ENCODE measurements at regions not wholly inside any gene's neighbourhood (a gene's known extent, or its start where the extent isn't known, plus 50 kb on each side); places are given as distances from the start of the nearest gene placed in this dataset.

DNA sequence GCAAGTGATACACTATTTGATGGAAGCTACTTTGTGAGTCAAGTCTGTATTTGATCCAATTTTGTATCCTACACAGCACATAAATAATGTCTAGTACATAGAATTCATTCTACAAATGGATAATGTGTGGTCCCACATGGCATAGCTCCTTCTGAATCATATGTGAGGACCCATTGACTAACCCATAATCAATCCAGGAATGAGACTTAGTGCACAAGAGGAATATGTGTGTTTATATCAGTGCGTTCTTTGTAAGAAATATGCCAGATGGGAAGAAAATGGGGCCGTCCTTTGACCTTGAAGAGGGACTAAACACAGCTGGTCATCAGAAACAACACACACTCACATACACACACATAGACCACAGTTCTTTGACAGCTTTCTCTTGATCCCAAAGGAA lies 282.7 kb upstream of the SEMA6D start:
- Mint-ChIP-seq H3K36me3 (ENCODE audit: insufficient read depth in 1 of 3, low read depth in 3 of 3) (no peaks in the 10 kb centered on the region), H3K27me3 (ENCODE audit: low read depth) (no peaks in the 10 kb centered on the region), H3K9me3 (no peaks in the 10 kb centered on the region), H3K4me1 (no peaks in the 10 kb centered on the region), H3K4me3 (no peak overlapping the region), H3K27ac (no peak overlapping the region)
- no peak overlapping the region for H2BK12ac ChIP-seq (ENCODE audit: insufficient read length, low read depth, low read length)
- H2BK5ac ChIP-seq (ENCODE audit: insufficient read length, low read length), result no peak overlapping the region
- no peak overlapping the region for H4K8ac ChIP-seq (replicated peaks; ENCODE audit: insufficient read length, low read depth, low read length)
- H3K14ac ChIP-seq (ENCODE audit: insufficient read depth, low read length), result no peak overlapping the region
- DNase-seq, result no peak
- H3K27me3 ChIP-seq (ENCODE audit: insufficient read depth, low read length), result no peaks in the 10 kb centered on the region
- H3K79me2 ChIP-seq (ENCODE audit: insufficient read depth, low read length), result no peaks in the 10 kb centered on the region
- no peak overlapping the region for H2BK120ac ChIP-seq (ENCODE audit: low read depth, low read length, poor library complexity, severe bottlenecking)
- H3K23me2 ChIP-seq (ENCODE audit: insufficient read length, low read depth, low read length, poor library complexity, severe bottlenecking), result no peaks in the 10 kb centered on the region
- no peak overlapping the region for H2AK5ac ChIP-seq (ENCODE audit: insufficient read length, low read length)
- TF ChIP-seq, protein P1, sequence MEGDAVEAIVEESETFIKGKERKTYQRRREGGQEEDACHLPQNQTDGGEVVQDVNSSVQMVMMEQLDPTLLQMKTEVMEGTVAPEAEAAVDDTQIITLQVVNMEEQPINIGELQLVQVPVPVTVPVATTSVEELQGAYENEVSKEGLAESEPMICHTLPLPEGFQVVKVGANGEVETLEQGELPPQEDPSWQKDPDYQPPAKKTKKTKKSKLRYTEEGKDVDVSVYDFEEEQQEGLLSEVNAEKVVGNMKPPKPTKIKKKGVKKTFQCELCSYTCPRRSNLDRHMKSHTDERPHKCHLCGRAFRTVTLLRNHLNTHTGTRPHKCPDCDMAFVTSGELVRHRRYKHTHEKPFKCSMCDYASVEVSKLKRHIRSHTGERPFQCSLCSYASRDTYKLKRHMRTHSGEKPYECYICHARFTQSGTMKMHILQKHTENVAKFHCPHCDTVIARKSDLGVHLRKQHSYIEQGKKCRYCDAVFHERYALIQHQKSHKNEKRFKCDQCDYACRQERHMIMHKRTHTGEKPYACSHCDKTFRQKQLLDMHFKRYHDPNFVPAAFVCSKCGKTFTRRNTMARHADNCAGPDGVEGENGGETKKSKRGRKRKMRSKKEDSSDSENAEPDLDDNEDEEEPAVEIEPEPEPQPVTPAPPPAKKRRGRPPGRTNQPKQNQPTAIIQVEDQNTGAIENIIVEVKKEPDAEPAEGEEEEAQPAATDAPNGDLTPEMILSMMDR (conservative IDR thresholded peaks at IDR 0.05), result no peak
- H3K18ac ChIP-seq (ENCODE audit: insufficient read length, low read depth, low read length), result no peak overlapping the region
- no peaks in the 10 kb centered on the region for H3K9me3 ChIP-seq (ENCODE audit: control insufficient read depth, low read depth, low read length)
- H2BK15ac ChIP-seq (ENCODE audit: low read depth, low read length), result no peak overlapping the region
- H3K4me2 ChIP-seq (ENCODE audit: insufficient read depth, insufficient read length, low read length), result no peak overlapping the region
- WGBS (ENCODE audit: extremely low coverage, insufficient read length, low lambda C conversion rate), result no CpG with 5 or more reads among the region's 2 CpGs
- H4K5ac ChIP-seq (ENCODE audit: insufficient read length, low read depth, low read length), result no peak overlapping the region
- H3K56ac ChIP-seq (ENCODE audit: insufficient read length, low read depth, low read length), result no peak overlapping the region
- H3T11ph ChIP-seq (ENCODE audit: low read length), result no peak overlapping the region
- H2AFZ ChIP-seq (ENCODE audit: low read length), result no peak overlapping the region
- H3K9ac ChIP-seq (ENCODE audit: extremely low read depth, insufficient read length, low read length), result no peak overlapping the region
- no peak overlapping the region for H3K4ac ChIP-seq (ENCODE audit: low read depth, low read length)
- no peaks in the 10 kb centered on the region for H4K20me1 ChIP-seq (ENCODE audit: control insufficient read depth, insufficient read depth, insufficient read length)
- no peak overlapping the region for H4K91ac ChIP-seq (ENCODE audit: insufficient read length, low read depth, low read length)
- no peak overlapping the region for H3K27ac ChIP-seq (ENCODE audit: insufficient read length, low read depth, low read length)
- no peak overlapping the region for H3K23ac ChIP-seq (ENCODE audit: insufficient read length, low read depth, low read length)
- H2BK20ac ChIP-seq (ENCODE audit: low read depth, low read length, poor library complexity, severe bottlenecking), result no peak overlapping the region
- no peaks in the 10 kb centered on the region for H3K4me1 ChIP-seq (ENCODE audit: insufficient read depth, low read length)
- H3K79me1 ChIP-seq (ENCODE audit: insufficient read depth, low read depth, low read length, poor library complexity, severe bottlenecking), result no peaks in the 10 kb centered on the region

Measured in H9 (cell line).